IMR-90 (cell line): ENCODE measurements at regions not wholly inside any gene's neighbourhood (a gene's known extent, or its start where the extent isn't known, plus 50 kb on each side); places are given as distances from the start of the nearest gene placed in this dataset.

Experiments
- ATAC-seq: fragments of 200-7000 bp; cut with Tn5 transposase; 2 replicates; pipeline ENCODE4 v1.9.1; 2020; ENCODE audit warnings: low read depth, mild to moderate bottlenecking, moderate library complexity
- BruUV-seq: library from RNA; stranded (reverse); fragments of 400-500 nt; replicated peaks from 2 replicates; lab custom pipeline; 2021; lab: Mats Ljungman, UMichigan
- CTCF ChIA-PET: fragments of 300-600 bp; formaldehyde crosslinking; extraction: SDS; loops from one replicate; lab custom pipeline; 2021; ENCODE audit warnings: antibody characterized with exemption; lab: Yijun Ruan, JAX
- POLR2A ChIA-PET: fragments of 300-600 bp; sonication (Branson Sonifier 250); formaldehyde crosslinking; loops from one replicate; lab custom pipeline; 2022; ENCODE audit warnings: antibody characterized with exemption; ENCODE audit not compliant: unreplicated experiment; lab: Charles Lee
- DNase-seq: peaks from one replicate; pipeline ENCODE4 v3.0.0; 2013
- H2AFZ ChIP-seq: replicated peaks from 2 replicates; pipeline ENCODE3; 2013; ENCODE audit warnings: low read length, mild to moderate bottlenecking; ENCODE audit not compliant: poor library complexity
- H2AK5ac ChIP-seq: 2 replicates; pipeline ENCODE4 v1.6.1; 2013; ENCODE audit warnings: low read depth, low read length, inconsistent platforms
- H2AK9ac ChIP-seq: replicated peaks from 2 replicates; pipeline ENCODE3; 2013; ENCODE audit warnings: mild to moderate bottlenecking, low read depth, low read length, moderate library complexity; ENCODE audit not compliant: poor library complexity
- H2BK120ac ChIP-seq: 2 replicates; pipeline ENCODE4 v1.6.1; 2013; ENCODE audit warnings: low read depth, low read length, inconsistent platforms
- H2BK15ac ChIP-seq: 3 replicates; pipeline ENCODE4 v1.6.1; 2013; ENCODE audit warnings: low read depth, low read length, inconsistent platforms
- H2BK20ac ChIP-seq: 2 replicates; pipeline ENCODE4 v1.6.1; 2013; ENCODE audit warnings: low read depth, mild to moderate bottlenecking, inconsistent platforms, low read length, moderate library complexity
- H2BK5ac ChIP-seq: 2 replicates; pipeline ENCODE4 v1.6.1; 2013; ENCODE audit warnings: mild to moderate bottlenecking, low read depth, low read length, inconsistent platforms; ENCODE audit not compliant: poor library complexity, severe bottlenecking
- H3K14ac ChIP-seq: replicated peaks from 2 replicates; pipeline ENCODE4 v1.6.1; 2013; ENCODE audit warnings: low read depth, low read length, inconsistent platforms
- H3K18ac ChIP-seq: 2 replicates; pipeline ENCODE4 v1.6.1; 2013; ENCODE audit warnings: low read depth, low read length, control low read depth
- H3K23ac ChIP-seq: 2 replicates; pipeline ENCODE4 v1.6.1; 2013; ENCODE audit warnings: low read depth, low read length, inconsistent platforms
- H3K27ac ChIP-seq: 2 replicates; pipeline ENCODE4 v1.5.1; 2013; ENCODE audit warnings: mild to moderate bottlenecking, control low read depth, low read length; ENCODE audit not compliant: insufficient read depth
- H3K27me3 ChIP-seq: 2 replicates; pipeline ENCODE4 v1.6.1; 2013; ENCODE audit warnings: low read length; ENCODE audit not compliant: control insufficient read depth, insufficient read depth
- H3K36me3 ChIP-seq: 2 replicates; pipeline ENCODE4 v1.6.1; 2013; ENCODE audit warnings: low read length, mixed read lengths; ENCODE audit not compliant: control insufficient read depth, insufficient read depth
- H3K4ac ChIP-seq: 2 replicates; pipeline ENCODE4 v1.6.1; 2013; ENCODE audit warnings: low read depth, low read length, inconsistent platforms
- H3K4me1 ChIP-seq: 2 replicates; pipeline ENCODE4 v1.6.1; 2013; ENCODE audit warnings: low read length, mixed read lengths; ENCODE audit not compliant: control insufficient read depth, insufficient read depth
- H3K4me2 ChIP-seq: 2 replicates; pipeline ENCODE4 v1.6.1; 2013; ENCODE audit warnings: low read depth, mild to moderate bottlenecking, control low read depth, low read length, moderate library complexity
- H3K4me3 ChIP-seq: 2 replicates; pipeline ENCODE4 v1.5.1; 2013; ENCODE audit warnings: low read depth, mild to moderate bottlenecking, control low read depth, low read length, moderate library complexity; ENCODE audit not compliant: insufficient read depth
- H3K56ac ChIP-seq: 2 replicates; pipeline ENCODE4 v1.6.1; 2013; ENCODE audit warnings: low read length, inconsistent platforms; ENCODE audit not compliant: insufficient read depth; ENCODE audit errors: extremely low read depth
- H3K79me1 ChIP-seq, 2 experiments: 2 replicates each; pipeline ENCODE4 v1.6.1; 2013; ENCODE audit warnings: low read length in 2 of 2, inconsistent platforms in 1 of 2, low read depth in 1 of 2
- H3K9ac ChIP-seq: 2 replicates; pipeline ENCODE4 v1.6.1; 2013; ENCODE audit warnings: low read depth, low read length, control low read depth
- H3K9me1 ChIP-seq: 2 replicates; pipeline ENCODE4 v1.6.1; 2013; ENCODE audit warnings: low read length, inconsistent platforms; ENCODE audit not compliant: insufficient read depth
- H3K9me3 ChIP-seq: 2 replicates; pipeline ENCODE4 v1.6.1; 2013; ENCODE audit warnings: low read length; ENCODE audit not compliant: control insufficient read depth, insufficient read depth
- H4K20me1 ChIP-seq: 2 replicates; pipeline ENCODE4 v1.6.1; 2013; ENCODE audit warnings: low read length, inconsistent platforms; ENCODE audit not compliant: insufficient read depth
- H4K5ac ChIP-seq: 2 replicates; pipeline ENCODE4 v1.6.1; 2013; ENCODE audit warnings: mild to moderate bottlenecking, low read depth, low read length, control low read depth
- H4K8ac ChIP-seq, 2 experiments: 2 replicates each; pipeline ENCODE4 v1.6.1; 2013; ENCODE audit warnings: low read depth in 2 of 2, low read length in 2 of 2, control low read depth in 1 of 2, inconsistent platforms in 1 of 2
- H4K91ac ChIP-seq: 2 replicates; pipeline ENCODE4 v1.6.1; 2013; ENCODE audit warnings: low read depth, low read length, inconsistent platforms; ENCODE audit not compliant: insufficient read depth
- BHLHE40 ChIP-seq: fragments of 150-350 bp; IDR thresholded peaks from 2 replicates; pipeline ENCODE4 v1.6.1; 2016; ENCODE audit warnings: mild to moderate bottlenecking, low read depth, low read length
- CEBPB ChIP-seq: IDR thresholded peaks from 2 replicates; pipeline ENCODE4 v1.6.1; 2012; ENCODE audit warnings: low read depth, low read length, improper control_type of control experiment
- CHD1 ChIP-seq: IDR thresholded peaks from 2 replicates; pipeline ENCODE4 v1.6.1; 2012; ENCODE audit warnings: low read depth, low read length, improper control_type of control experiment
- MXI1 ChIP-seq: IDR thresholded peaks from 2 replicates; pipeline ENCODE4 v1.6.1; 2012; ENCODE audit warnings: low read depth, mild to moderate bottlenecking, low read length, moderate library complexity, borderline replicate concordance
- NFE2L2 ChIP-seq: fragments of 150-350 bp; IDR thresholded peaks from 2 replicates; pipeline ENCODE4 v1.6.1; 2016; ENCODE audit warnings: low read depth, mild to moderate bottlenecking, low read length
- POLR2A ChIP-seq: IDR thresholded peaks from 2 replicates; pipeline ENCODE4 v1.6.1; 2012; ENCODE audit warnings: mild to moderate bottlenecking, low read depth, low read length
- RAD21 ChIP-seq: IDR thresholded peaks from 2 replicates; pipeline ENCODE4 v1.6.1; 2012; ENCODE audit warnings: low read length, improper control_type of control experiment
- RCOR1 ChIP-seq: IDR thresholded peaks from 2 replicates; pipeline ENCODE4 v1.6.1; 2012; ENCODE audit warnings: mild to moderate bottlenecking, low read length, improper control_type of control experiment; ENCODE audit not compliant: insufficient replicate concordance
- RFX5 ChIP-seq: IDR thresholded peaks from 2 replicates; pipeline ENCODE4 v1.8.0; 2012; ENCODE audit warnings: low read depth, mild to moderate bottlenecking, low read length, moderate library complexity
- SMC3 ChIP-seq: fragments of 150-350 bp; IDR thresholded peaks from 2 replicates; pipeline ENCODE4 v1.6.1; 2016; ENCODE audit warnings: low read depth, mild to moderate bottlenecking, antibody characterized with exemption, low read length, moderate library complexity
- WGBS, 2 experiments: methylation state at CpG; one replicate each; pipeline versions ENCODE4 v1.1.5 to v1.1.7; 2013; ENCODE audit warnings: missing lambda C conversion rate in 2 of 2; ENCODE audit not compliant: insufficient read length in 1 of 2; ENCODE audit errors: extremely low coverage in 2 of 2; 5-methylcytosine and 5-hydroxymethylcytosine counted together
- dilution Hi-C: fragments of 300-500 bp; cut with HindIII; formaldehyde crosslinking; loops from one replicate; pipeline ENCODE4 v1.14.3; 2018; ENCODE audit warnings: low sequenced_read_pairs; ENCODE audit not compliant: unreplicated experiment
- in situ Hi-C: fragments of 300-500 bp; cut with MboI; formaldehyde crosslinking; loops from 3 replicates; pipeline ENCODE4 v1.14.3; 2019; ENCODE audit warnings: low sequenced_read_pairs, inconsistent platforms, mixed read lengths
- intact Hi-C: fragments of 100-400 bp; cut with micrococcal nuclease; formaldehyde crosslinking; loops from 2 replicates; pipeline ENCODE4 v1.10.0; 2022
- TF ChIP-seq, protein P1 (sequence below): fragments of 150-350 bp; IDR thresholded peaks from 2 replicates; pipeline ENCODE4 v1.6.1; 2017; ENCODE audit warnings: mild to moderate bottlenecking, antibody characterized with exemption, low read length, low read depth

DNA sequence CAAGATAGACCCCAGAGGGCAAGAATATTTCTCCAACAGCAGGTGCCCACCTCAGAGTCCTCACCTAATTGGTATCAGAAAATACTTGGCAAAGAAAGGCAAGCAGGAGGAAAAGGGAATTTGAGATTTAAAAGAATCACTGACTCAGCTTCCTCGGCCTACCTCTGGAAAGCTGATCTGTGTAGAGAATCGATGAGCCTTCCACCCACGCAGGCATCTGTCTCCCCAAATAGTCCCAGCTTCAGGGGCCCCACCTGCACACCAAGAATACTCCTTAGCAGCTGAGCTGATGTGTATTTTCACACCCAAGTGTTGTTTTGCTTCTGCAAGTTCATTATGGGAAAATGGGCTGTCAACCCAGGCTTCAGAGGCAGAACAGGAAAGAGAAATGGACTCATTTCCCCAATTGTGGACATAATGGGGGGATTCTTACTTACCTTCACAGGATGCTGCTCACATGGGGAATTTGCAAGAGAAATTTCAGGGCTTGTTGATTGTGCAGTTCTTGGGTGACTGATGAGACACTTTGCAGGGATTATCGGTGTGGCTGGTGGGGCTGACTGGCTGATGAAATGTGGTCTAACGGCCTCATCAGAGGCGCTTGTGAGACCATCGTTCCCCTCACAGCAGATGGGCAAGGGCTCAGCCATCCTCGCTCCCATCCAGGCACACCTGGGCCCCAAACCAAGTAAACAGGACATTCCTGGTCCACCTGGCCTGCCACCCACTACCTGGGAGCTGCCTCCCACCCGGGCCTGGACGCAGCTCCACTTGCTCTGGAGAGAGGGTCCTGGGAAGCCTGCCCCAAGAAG lies 436.3 kb downstream of the PTPRU start:
- Histone ChIP-seq H3K4me1 (no peaks in the 10 kb centered on the region), H3K18ac (no peak overlapping the region), H2AK5ac (no peak overlapping the region), H2AFZ (no peak overlapping the region), H3K23ac (no peak overlapping the region), H3K14ac (no peak overlapping the region), H3K9me3 (no peaks in the 10 kb centered on the region), H3K9ac (no peak overlapping the region), H3K4ac (no peak overlapping the region), H2BK15ac (no peak overlapping the region), H4K20me1 (no peaks in the 10 kb centered on the region), H2BK5ac (no peak overlapping the region), H4K91ac (no peak overlapping the region), H4K5ac (no peak overlapping the region), H3K9me1 (no peaks in the 10 kb centered on the region), H3K79me1 (no peaks in the 10 kb centered on the region), H2BK120ac (no peak overlapping the region), H4K8ac (no peak overlapping the region), H3K27me3 (no peaks in the 10 kb centered on the region; the same call in none of the 2 replicates), H3K36me3 (no peaks in the 10 kb centered on the region), H2BK20ac (no peak overlapping the region), H3K27ac (no peak overlapping the region), H3K4me2 (no peak overlapping the region), H2AK9ac (no peak overlapping the region), H3K4me3 (no peak overlapping the region), H3K56ac (no peak overlapping the region)
- DNase-seq (no peak), ATAC-seq (no peak)
- in situ Hi-C loops = no loop called here
- dilution Hi-C loops = no loop called here
- ChIA-PET POLR2A (no interaction called here), CTCF (no interaction called here)
- BruUV-seq = no TSS peak
- intact Hi-C loops = no loop called here
- WGBS, 2 experiments = 60% methylated on average over 1 of the region's 10 CpGs; no CpG with 5 or more reads in 1 of the 2 experiments
- TF ChIP-seq RCOR1 (no peak), MXI1 (no peak), RAD21 (no peak), BHLHE40 (no peak), NFE2L2 (no peak), SMC3 (no peak), CHD1 (no peak), POLR2A (no peak), CEBPB (no peak), RFX5 (no peak)
- TF ChIP-seq, protein P1, sequence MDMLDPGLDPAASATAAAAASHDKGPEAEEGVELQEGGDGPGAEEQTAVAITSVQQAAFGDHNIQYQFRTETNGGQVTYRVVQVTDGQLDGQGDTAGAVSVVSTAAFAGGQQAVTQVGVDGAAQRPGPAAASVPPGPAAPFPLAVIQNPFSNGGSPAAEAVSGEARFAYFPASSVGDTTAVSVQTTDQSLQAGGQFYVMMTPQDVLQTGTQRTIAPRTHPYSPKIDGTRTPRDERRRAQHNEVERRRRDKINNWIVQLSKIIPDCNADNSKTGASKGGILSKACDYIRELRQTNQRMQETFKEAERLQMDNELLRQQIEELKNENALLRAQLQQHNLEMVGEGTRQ = no peak
